GM10266 (cell line): ENCODE measurements at regions not wholly inside any gene's neighbourhood (a gene's known extent, or its start where the extent isn't known, plus 50 kb on each side); places are given as distances from the start of the nearest gene placed in this dataset.

ENCODE experiments used
- DNase-seq: peaks from one replicate; pipeline ENCODE4 v3.0.0; 2012; ENCODE audit errors: extremely low spot score
- TF ChIP-seq, protein P1 (sequence below): IDR thresholded peaks from 2 replicates; pipeline ENCODE4 v1.5.1; 2012; ENCODE audit warnings: mild to moderate bottlenecking, low read depth; ENCODE audit not compliant: control insufficient read depth, insufficient read depth; ENCODE audit errors: missing control alignments

DNA sequence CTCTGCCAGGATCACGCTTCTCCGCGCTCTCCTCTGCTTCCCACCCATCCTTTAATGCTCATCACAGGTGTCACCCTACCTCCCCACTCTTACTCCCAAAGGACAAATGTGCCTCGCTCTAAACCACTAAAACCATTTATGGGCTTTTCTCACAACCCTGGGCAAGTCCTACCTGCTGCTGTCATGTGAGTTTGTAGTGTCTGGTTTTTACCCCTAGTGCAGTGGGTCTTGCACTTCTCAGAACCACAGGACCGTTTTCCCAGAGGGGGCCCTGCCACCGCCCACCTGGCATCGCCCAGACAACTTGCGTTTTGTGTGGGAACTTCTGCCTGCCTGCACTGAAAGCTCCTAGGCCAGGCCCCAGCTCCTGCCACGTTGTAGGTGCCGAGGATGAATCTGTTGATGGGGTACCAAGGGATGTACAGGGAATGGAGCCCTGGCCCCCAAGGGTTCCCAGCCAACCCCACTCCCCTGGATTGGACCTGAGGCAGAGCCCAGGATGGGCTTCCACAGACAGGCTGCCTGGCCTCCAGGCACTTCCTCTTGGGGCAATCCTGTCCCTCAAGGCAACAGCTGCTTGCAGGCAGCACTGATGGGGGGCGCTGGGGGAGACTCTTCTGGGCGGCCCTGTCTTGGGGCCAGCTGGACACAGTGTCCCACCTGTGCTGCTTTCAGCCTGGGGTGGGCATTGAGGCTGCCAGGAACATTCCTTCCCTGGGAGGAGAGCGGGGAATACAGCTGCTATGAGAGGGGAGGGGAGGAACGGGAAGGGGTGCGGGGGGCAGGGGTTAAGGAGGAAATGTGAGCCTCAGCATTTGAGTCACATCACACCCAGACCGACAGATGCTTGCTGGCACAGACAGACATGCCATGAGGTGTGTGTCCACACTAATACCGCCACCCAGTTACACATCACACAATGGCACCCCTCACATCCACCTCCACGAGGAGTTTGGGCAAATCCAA, 176.3 kb downstream of the ZFP36L2 start:
- TF ChIP-seq, protein P1, sequence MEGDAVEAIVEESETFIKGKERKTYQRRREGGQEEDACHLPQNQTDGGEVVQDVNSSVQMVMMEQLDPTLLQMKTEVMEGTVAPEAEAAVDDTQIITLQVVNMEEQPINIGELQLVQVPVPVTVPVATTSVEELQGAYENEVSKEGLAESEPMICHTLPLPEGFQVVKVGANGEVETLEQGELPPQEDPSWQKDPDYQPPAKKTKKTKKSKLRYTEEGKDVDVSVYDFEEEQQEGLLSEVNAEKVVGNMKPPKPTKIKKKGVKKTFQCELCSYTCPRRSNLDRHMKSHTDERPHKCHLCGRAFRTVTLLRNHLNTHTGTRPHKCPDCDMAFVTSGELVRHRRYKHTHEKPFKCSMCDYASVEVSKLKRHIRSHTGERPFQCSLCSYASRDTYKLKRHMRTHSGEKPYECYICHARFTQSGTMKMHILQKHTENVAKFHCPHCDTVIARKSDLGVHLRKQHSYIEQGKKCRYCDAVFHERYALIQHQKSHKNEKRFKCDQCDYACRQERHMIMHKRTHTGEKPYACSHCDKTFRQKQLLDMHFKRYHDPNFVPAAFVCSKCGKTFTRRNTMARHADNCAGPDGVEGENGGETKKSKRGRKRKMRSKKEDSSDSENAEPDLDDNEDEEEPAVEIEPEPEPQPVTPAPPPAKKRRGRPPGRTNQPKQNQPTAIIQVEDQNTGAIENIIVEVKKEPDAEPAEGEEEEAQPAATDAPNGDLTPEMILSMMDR, result no peak
- DNase-seq, result no peak

DNA sequence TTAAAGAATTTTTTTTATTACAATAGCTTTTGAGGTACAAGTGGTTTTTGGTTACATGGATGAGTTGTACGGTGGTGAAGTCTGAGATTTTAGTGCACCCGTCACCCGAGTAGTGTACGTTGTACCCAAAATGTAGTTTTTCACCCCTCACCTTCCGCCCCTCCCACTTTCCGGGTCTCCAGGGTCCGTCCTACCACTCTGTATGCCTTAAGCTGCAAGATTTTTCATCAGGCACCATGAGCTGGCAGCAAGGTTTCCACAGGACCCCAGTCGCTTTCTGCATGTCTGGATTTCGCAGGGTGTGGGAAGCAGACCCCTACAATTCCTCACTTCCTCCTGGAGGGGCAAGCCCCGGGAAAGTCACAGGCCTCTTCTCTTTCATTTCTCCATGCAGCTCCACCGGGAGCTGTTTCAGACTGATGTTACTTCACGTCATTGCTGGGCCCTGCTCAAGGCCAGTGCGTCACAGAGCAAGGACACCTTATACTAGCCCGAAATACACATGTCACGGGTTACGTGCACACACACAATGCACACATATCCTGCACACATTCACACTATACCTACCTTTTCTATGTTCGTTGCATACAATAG, 179.1 kb downstream of the ZFP36L2 start:
- TF ChIP-seq, protein P1, result no peak
- no peak for DNase-seq

DNA sequence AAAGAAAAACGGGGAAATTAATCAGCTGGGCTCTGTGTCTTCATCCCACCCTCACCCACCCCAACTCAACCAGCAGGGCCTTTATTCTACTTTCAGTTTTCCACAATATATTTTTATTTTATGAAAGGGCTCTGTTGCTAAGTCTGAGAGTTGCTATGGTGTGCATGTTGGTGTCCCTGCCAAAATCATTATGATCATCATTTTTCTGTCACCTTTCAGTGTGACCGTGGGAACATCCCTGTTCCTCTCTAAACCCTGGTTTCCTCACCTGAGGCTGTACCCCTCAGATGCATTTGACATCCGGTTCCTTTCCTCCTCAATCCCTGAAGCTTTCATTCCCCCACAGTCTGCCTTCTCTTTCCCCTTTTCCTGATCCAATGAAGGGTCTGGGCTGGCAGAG, 180.5 kb downstream of the ZFP36L2 start:
- TF ChIP-seq, protein P1, result no peak
- DNase-seq, result no peak

DNA sequence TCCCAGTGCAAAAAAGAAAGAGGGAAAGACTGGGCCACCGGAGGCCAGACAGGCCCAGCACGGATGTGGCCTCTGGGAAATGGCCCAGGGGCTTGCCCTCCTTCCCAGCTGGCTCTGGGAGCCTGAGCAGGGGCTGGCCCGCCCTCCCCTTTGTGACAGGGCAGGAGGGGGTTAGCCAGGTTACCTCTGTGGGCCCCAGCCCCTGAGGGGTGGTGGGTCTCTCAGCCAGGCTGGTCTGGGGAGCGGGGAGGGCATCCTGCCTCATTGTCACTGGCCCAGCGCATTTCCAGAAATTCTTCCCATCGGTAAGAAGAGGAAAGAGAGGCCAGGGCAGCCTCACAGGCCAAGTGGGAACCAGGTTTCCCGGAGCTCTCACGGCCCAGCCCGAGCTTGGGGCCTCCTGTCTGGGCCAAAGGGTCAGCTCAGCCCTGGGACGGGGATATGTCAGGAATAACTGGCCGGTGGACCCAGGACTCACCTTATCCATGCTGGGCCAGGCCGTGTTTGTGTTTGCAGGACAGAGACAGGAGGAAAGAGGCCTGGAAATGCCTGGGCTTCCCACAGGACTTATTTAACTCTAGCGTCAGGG, 182.2 kb downstream of the ZFP36L2 start:
- TF ChIP-seq, protein P1, result no peak
- no peak for DNase-seq

DNA sequence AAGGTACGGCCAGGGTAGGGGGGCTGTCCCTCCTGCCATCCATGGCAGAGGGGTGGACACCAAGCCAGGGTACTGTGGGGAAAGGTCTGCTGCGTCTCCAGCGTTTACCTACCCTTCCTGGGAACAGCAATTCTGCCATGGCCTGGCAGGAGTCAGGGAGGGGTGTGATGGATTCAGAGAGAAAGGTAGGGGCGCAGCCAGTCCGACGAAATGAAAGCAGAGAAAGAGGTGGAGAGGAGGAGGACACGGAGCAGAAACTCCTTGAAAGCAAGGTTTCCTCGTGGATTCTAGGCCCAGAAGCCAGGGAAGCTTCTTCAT, 182.9 kb downstream of the ZFP36L2 start:
- DNase-seq, result no peak
- TF ChIP-seq, protein P1, result no peak

GRCh38 chr2:43041661-43042360, 184.6 kb downstream of the ZFP36L2 start:
- TF ChIP-seq, protein P1, result no peak
- no peak for DNase-seq
